SH-SY5Y (cell line): ENCODE measurements at regions not wholly inside any gene's neighbourhood (a gene's known extent, or its start where the extent isn't known, plus 50 kb on each side); places are given as distances from the start of the nearest gene placed in this dataset.

Experiments used
- GATA2 ChIP-seq: IDR thresholded peaks from 2 replicates; pipeline ENCODE4 v1.6.1; 2011; ENCODE audit warnings: mild to moderate bottlenecking, low read depth, low read length
- GATA3 ChIP-seq: IDR thresholded peaks from 2 replicates; pipeline ENCODE4 v1.6.1; 2011; ENCODE audit warnings: low read depth, mild to moderate bottlenecking, low read length, moderate library complexity

- TF ChIP-seq GATA3 (peak; percentile 81), GATA2 (peak; percentile 72)
Observed at GRCh38 chr4:63122955-63123354, 1286.3 kb downstream of the TECRL start.

DNA sequence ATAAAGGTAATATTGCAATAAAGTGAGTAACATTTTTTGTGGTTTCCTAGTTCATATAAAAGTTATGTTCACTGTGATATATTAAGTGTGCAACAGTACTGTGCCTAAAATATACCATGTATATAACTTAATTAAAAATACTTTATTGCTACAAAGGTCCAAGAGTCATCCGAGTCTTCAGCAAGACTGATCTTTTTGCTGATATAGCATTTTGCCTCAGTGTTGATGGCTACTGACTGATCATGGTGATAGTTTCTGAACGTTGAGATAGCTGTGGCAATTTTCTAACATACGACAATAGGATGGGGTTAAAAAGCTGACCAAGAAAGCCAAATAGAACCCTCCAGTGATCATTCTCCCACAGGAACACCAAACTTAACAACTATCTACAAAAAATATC is 1302.7 kb downstream of the TECRL start:
- TF ChIP-seq GATA3 (no peak), GATA2 (no peak)

DNA sequence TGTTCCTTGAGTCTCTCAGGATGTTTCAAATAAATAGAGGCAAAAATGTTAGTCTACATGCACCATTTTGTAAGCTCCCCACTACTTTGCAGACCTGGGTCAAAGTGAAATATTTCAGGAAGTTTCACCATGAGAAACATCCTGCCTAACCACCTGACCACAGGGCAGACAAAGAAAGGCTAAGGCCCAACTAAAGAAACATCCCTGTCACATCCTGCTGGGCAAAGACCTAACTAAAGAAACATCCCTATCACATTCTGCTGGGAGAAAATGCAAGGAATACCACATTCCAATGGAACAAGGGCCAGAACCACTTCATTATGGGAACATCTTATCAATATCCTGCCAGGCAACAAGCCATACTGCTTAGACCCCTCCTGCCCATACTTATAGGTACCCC is 1303.4 kb downstream of the TECRL start:
- no peak for TF ChIP-seq GATA2
- no peak for TF ChIP-seq GATA3

DNA sequence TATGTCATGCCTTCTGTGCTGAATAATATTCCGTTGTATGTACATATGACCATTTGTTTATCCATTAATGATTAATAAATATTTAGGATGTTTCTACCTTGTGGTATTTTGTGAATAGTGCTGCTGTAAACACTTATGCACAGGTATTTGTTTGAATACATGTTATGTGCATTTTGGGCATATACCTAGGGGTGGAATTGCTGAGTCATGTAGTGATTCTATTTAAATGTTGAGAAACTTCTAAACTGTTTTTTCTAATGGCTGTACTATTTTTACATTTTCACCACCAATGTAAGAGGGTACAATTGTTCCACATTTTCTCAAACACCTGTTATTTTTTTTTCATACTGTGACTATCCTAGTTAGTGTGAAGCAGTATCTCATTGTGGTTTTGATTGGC is 1318.6 kb downstream of the TECRL start:
- TF ChIP-seq GATA2 (no peak), GATA3 (no peak)

DNA sequence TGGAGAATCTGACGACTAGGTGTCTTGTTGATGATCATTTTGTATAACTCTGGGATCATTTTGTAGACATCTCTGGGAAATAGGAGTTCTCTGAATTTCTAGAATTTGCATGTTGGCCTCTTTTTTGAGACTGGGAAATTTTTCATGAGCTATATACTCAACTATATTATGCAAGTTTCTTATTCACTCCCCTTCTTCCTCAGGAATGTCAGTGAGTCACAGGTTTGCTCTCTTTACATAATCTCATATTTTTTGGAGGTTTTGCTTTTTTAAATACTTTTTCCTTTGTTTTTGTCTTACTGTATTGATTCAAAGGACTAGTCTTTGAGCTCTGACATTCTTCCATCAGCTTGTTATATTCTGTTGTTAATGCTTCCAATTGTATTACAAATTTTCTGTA is 1324.2 kb downstream of the TECRL start:
- TF ChIP-seq GATA3 = no peak
- TF ChIP-seq GATA2 = no peak

DNA sequence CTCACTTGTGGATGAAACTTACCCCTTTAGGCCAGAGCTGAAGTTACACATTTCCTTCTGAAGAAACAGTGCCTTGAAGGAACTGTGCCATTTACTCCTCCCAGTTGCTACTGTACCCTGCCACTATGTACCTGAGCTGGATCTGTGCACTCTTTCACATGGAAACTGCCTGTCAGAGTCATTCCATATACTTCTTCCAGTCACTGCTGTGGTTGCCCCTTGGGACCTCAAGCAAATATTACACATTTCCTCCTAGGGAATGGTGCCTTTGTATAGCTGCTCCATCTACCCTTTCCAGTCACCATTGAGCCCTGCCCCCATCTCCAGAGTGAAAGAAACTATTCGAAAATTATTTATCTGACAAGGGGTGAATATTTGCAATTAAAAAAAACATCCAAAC is 1328.3 kb downstream of the TECRL start:
- TF ChIP-seq GATA3 (no peak), GATA2 (no peak)

- no peak for TF ChIP-seq GATA3
- TF ChIP-seq GATA2 = no peak
Observed at GRCh38 chr4:63063760-63064159, 1345.5 kb downstream of the TECRL start.

DNA sequence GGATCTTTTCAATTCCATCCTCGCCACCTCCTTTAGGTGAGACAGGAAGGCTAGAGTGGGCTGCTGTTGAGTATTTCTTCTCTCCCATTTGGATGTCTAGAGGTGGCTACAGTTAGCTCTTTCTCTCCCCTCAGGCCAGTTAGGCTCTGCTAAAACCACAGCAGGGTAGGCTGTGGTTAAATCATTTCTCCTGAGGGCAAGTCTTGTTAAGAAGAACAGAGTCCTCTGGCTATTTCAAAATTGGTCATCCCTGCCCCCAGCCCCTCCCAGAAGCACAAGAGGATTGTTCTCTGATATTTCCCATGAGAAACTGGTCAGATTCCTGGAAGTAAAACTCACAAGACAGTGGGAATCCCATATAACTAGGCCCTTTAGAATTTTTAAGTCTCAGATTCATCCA is 1359.5 kb downstream of the TECRL start:
- no peak for TF ChIP-seq GATA2
- TF ChIP-seq GATA3 = no peak

DNA sequence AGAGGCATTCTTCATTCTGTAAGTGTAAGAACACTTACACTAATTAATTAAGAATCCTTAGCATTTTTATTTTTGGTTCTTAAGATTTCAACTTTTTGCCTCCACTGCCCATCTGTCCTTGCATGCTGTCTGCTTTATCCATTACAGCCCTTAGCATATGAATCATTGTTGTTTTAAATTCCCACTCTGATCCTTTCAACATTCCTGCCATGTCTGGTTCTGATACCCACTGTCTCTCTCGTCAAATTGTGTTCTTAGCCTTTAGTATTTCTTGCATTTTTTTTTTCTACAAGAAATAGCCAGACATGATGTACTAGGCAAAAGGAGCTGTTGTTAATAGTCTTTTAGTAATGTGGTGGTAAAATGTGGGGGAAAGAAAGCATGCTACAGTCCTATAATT is 1360.0 kb downstream of the TECRL start:
- TF ChIP-seq GATA2 (no peak), GATA3 (no peak)

GRCh38 chr4:63036159-63036866 is 1372.9 kb downstream of the TECRL start:
- TF ChIP-seq GATA2 (no peak), GATA3 (no peak)

GRCh38 chr4:63029380-63029779 is 1379.9 kb downstream of the TECRL start:
- TF ChIP-seq GATA2 = no peak
- no peak for TF ChIP-seq GATA3

GRCh38 chr4:63020661-63021060 is 1388.6 kb downstream of the TECRL start:
- no peak for TF ChIP-seq GATA2
- TF ChIP-seq GATA3 = no peak

- TF ChIP-seq GATA2 (0 out of 2 replicates have a peak, but pooled peaks have one; percentile 14), GATA3 (peak; percentile 94)
Observed at GRCh38 chr4:63017300-63017699, 1392.0 kb downstream of the TECRL start.

GRCh38 chr4:62970846-62971245 is 1438.4 kb downstream of the TECRL start:
- TF ChIP-seq GATA2 = no peak
- no peak for TF ChIP-seq GATA3

DNA sequence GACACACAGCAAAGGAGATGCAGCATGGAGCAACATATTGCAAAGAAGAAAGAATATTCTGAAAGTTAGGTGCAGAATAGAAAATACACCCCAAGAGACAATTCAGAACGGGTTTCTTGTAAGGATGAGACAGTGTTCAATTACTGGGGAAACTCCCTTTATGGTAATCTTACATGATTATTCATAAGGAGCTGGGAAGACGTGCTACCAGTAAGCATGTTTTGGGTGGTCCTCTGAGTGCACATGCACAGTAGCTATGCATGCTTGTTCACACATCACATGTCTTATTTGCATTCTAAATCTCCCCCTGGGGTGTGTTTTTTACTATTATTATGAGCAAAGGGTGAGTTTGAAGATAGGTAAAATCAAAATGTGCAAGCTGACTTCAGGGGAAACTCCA is 1448.8 kb downstream of the TECRL start:
- TF ChIP-seq GATA2 (no peak), GATA3 (no peak)

GRCh38 chr4:62953752-62954151 is 1455.5 kb downstream of the TECRL start:
- TF ChIP-seq GATA2 = no peak
